NB4 (cell line): ENCODE measurements at regions not wholly inside any gene's neighbourhood (a gene's known extent, or its start where the extent isn't known, plus 50 kb on each side); places are given as distances from the start of the nearest gene placed in this dataset.

Experiments used
- DNase-seq: peaks from one replicate; pipeline ENCODE4 v3.0.0; 2010; ENCODE audit warnings: low read depth
- H3K4me3 ChIP-seq: one replicate; pipeline ENCODE4 v1.5.1; 2011; ENCODE audit warnings: mild to moderate bottlenecking, low read depth, low read length, moderate library complexity
- MYC ChIP-seq: IDR thresholded peaks from 2 replicates; pipeline ENCODE4 v1.6.1; 2011; ENCODE audit warnings: low read depth, low read length
- POLR2A ChIP-seq: IDR thresholded peaks from 2 replicates; pipeline ENCODE4 v1.6.1; 2011; ENCODE audit warnings: mild to moderate bottlenecking; ENCODE audit not compliant: insufficient read length; ENCODE audit errors: extremely low read depth
- TF ChIP-seq, protein P1 (sequence below): IDR thresholded peaks from 2 replicates; pipeline ENCODE4 v1.6.1; 2011; ENCODE audit warnings: low read depth, low read length
- TF ChIP-seq, protein P2 (sequence below): IDR thresholded peaks from one replicate; pipeline ENCODE4 v1.5.1; 2012; ENCODE audit warnings: low read depth, low read length

DNA sequence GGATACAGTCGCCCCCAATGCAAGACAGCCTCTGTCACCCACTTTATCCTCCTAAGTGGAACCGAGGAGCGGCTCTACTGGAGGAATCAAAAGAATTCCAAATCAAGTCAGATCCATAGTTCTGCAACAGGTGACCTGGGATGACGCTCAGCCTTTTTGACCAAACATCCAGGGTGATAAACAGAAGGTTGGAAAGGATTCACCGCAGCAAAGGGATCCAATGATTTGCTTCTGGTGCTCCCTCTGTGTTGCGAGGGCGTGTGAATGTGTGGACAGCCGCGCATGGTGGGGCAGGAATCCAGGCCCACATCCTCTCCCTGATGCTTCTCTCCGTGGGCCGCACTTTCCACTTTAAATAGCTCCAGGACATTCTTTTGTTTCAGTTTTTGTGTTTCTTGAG, 116.8 kb upstream of the CDH4 start:
- DNase-seq = no peak
- TF ChIP-seq, protein P1, sequence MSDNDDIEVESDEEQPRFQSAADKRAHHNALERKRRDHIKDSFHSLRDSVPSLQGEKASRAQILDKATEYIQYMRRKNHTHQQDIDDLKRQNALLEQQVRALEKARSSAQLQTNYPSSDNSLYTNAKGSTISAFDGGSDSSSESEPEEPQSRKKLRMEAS = no peak
- TF ChIP-seq MYC = no peak
- no peak for TF ChIP-seq POLR2A
- TF ChIP-seq, protein P2, sequence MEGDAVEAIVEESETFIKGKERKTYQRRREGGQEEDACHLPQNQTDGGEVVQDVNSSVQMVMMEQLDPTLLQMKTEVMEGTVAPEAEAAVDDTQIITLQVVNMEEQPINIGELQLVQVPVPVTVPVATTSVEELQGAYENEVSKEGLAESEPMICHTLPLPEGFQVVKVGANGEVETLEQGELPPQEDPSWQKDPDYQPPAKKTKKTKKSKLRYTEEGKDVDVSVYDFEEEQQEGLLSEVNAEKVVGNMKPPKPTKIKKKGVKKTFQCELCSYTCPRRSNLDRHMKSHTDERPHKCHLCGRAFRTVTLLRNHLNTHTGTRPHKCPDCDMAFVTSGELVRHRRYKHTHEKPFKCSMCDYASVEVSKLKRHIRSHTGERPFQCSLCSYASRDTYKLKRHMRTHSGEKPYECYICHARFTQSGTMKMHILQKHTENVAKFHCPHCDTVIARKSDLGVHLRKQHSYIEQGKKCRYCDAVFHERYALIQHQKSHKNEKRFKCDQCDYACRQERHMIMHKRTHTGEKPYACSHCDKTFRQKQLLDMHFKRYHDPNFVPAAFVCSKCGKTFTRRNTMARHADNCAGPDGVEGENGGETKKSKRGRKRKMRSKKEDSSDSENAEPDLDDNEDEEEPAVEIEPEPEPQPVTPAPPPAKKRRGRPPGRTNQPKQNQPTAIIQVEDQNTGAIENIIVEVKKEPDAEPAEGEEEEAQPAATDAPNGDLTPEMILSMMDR = no peak
- no peak overlapping the region for H3K4me3 ChIP-seq

DNA sequence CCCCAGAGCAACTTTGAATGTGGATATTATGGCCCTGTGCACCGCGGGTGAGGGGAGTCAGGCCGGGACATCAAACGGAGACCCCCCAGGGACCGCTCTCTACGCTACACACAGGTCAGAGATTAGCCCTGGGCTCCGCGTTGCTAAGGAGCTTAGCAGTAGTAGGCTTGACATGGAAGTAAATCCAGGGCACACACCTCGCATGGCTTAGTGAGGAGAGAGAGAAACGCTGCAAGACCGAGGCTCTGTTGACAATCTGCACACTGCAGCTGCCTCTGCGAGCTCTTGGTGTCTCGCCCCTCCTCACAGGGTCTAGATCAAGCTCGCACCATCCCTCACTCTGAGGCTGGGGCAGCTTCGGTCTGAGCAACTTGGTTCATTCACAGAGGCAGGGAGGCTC, 116.1 kb upstream of the CDH4 start:
- no peak for DNase-seq
- no peak overlapping the region for H3K4me3 ChIP-seq
- TF ChIP-seq MYC = no peak
- TF ChIP-seq, protein P1 = no peak

DNA sequence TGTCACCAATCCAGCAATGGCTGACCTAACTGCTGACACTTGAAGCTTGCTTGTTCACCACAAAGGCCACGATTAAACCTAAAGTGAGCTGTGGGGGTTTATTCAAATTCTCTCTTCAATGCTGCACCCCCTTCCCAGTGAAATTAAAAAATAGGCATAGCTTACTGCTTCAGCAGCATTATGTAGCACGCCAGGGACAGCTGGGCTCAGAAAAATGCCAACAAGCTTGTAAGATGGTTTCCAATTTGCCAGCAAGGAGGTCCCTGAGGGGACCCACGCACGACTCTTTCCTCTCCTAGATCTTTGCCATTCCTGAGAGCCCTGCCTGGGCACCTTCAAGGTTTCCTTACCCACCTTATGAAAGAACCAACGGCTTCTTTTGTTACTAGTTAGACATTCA, 113.5 kb upstream of the CDH4 start:
- TF ChIP-seq, protein P1 = no peak
- TF ChIP-seq POLR2A (no peak), MYC (no peak)
- TF ChIP-seq, protein P2 = no peak
- no peak for DNase-seq
- H3K4me3 ChIP-seq = no peak overlapping the region

DNA sequence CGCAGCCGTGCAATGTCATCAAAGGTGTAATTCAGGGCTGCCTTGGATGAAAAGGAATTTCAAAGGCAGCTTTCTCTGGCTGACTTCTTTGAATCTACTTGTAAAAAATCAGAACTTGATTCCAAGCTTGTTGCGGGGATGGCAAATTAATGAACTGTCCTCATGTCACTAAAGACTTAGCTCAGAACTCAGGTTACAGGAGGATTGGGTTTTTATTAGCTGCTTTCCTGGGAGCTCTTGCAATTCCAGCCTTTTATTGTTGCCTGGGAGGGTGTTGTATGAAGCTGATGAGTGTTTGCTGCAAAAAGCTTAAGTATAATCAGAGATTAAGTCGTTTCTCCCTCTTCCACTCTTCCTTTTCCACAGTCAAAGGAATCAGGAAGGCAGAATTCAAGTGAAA, 113.0 kb upstream of the CDH4 start:
- TF ChIP-seq, protein P1 = no peak
- TF ChIP-seq POLR2A (no peak), MYC (no peak)
- TF ChIP-seq, protein P2 = no peak
- no peak overlapping the region for H3K4me3 ChIP-seq
- DNase-seq = no peak

DNA sequence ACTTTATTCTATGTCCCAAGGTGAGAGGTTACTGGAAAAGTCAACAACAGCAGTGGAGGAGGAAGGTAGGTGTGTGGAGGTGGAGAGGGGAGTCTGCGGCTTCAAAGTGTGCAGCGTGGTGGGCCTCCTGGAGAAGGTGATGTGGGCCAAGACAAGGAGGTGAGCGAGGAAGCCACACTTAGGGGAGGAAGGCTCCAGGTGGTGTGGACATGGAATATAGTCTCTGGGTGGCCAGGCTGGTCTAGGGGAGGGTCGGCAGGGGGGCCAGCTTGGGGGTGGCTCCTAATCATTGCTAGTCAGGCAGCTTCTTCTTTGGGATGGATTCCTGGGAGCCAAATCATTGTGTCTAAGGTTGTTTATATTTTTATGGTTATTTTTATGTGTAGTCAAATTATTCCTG, 111.5 kb upstream of the CDH4 start:
- H3K4me3 ChIP-seq = no peak overlapping the region
- TF ChIP-seq, protein P2 = no peak
- no peak for TF ChIP-seq POLR2A
- no peak for TF ChIP-seq MYC
- TF ChIP-seq, protein P1 = no peak
- DNase-seq = no peak

DNA sequence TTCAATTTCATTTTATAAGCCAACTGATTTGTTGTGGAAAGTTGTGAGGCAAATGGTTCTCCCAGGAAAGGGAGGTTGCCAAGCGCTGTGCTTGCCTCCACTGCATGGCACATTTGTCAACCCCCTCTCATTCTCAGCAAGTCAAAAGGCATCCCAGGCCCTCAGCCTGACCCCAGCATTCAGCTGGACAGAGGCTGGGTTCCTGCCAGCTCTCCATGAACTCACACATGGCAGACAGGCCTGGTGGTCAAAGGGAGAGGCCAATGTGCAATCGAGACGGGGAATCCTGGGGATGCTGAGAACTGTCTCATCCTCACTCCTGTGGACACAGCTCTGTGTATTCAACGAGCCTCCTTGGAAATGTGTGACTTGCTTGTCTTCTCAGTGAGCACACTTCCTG, 106.0 kb upstream of the CDH4 start:
- no peak overlapping the region for H3K4me3 ChIP-seq
- TF ChIP-seq, protein P1 = no peak
- TF ChIP-seq MYC = no peak
- TF ChIP-seq POLR2A = no peak
- TF ChIP-seq, protein P2 = no peak
- no peak for DNase-seq
